ENCODE measurements at regions not wholly inside any gene's neighbourhood (a gene's known extent, or its start where the extent isn't known, plus 50 kb on each side); places are given as distances from the start of the nearest gene placed in this dataset.

DNA sequence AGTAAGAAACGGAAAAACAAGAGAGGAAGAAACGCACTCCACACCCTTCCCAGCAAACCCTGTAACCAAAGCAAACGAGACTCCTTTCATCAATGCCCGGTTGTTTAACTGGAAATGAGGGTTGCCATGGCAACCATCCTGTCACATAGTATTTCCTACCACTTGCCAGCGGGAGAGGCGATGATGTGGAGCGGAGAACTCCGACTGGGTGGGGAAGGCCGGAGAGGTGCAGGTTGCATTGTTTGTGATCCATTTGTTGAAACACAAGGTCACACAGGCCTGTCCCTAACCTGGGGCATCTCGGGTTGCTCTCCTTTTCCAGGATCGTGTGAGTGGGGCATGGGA is 609.9 kb downstream of the BUD13 start:
- no peak for DNase-seq (ENCODE audit: low read depth, low spot score)
- H3K27ac ChIP-seq = no peak overlapping the region

DNA sequence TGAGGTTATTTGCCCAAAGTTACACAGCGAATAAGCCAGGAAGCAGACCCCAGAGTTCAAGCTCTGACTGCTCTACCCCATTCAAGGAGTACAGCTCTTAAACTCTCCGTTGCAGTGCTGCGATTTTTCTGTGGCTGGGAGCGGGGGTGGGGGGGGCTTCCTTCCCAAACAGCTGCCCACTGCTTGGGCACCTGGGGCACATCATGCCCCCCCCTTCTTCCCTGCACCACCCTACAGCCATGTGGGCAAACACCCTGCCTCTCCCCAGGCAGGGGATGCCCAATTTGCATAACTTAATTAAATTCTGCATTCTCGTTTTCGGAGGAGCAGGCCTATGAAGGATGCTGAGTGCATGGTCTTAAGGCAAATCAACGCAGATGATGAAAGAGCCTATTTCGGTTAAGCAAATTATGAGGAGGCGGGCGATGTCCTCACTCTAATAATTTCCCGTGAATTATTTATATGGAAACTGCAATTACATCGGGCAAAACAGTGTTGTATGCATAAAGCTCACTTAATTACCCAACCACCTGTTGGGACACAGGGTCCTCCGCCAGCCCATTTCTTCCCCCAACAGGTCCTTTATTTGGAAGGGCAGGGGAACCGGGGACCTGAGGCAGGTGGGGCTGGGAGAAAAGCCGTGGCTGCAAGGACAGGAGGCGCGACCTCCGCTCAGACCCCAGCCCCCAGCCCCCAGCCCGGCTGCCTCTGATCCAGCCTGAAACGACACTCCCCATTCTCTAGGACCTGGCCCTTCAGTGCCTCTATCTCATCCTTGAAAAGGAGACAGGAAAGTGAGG is 610.5 kb downstream of the BUD13 start:
- no peak overlapping the region for H3K27ac ChIP-seq
- no peak for DNase-seq (ENCODE audit: low read depth, low spot score)

DNA sequence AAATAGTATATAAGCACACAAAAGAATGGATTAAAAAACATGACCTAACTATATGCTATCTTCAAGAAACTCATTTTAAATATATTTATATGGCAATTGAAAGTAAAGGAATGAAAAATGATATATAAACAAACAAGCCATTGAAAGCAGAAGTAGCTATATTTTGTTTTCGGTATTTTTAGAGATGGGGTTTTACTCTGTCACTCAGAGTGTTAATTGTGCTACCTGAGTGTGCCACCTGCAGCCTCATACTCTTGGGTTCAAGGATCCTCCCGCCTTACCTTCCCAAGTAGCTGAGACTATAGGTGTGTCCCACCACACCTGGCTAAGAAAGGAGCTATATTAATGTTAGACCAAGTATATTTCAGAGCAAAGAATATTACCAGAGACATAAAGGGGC is 624.1 kb downstream of the BUD13 start:
- no peak overlapping the region for H3K27ac ChIP-seq
- DNase-seq (ENCODE audit: low read depth, low spot score) = no peak

DNA sequence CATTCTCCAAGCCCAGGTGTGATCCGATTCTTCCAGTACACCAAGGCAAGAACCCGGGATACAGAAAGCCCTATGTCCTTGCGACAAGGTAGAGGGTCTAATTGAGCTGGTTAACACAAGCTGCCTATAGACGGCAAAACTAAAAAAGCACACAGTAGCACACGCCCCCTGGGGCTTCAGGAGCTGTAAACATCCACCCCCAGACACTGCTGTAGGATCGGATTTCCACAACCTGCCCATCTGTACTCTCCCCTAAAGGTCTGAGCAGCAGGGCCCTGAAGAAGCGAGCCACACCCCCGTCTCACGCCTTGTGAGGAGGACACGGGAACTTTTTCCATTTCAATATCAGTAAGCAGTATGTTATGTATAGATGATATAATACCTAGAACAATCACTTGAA is 624.7 kb downstream of the BUD13 start:
- H3K27ac ChIP-seq = no peak overlapping the region
- no peak for DNase-seq (ENCODE audit: low read depth, low spot score)

DNA sequence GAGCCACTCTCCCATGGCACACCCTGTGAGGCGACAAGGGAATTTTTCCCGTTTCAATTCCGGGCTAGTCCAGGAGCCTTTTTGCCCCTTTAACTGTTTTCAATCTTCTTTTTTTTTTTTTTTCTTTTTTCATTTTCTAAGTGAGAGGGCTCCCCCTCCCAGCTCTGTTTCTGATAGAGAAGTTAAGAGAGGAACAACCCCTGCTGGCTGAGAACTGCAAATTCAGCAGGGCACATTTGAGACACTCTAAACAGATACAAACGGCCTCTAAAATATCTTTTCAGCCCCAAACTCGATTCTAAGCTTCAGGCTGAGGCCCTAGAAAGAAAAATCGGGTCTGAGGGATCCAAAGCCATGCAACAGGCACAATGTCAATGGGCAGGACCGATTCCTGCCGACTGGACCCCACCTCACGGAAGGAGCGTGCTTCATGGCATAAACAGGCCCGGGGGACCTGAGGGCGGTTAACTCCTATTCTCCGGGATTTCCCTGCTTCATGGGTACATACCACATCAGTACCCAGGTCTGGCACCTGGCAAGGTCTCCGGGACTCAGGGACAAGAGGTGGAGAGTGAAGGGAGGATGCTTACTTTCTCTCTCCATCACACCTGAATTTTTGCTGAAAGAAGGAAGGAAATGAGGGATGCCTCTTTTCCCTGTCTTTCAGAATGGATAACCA is 627.5 kb downstream of the BUD13 start:
- no peak overlapping the region for H3K27ac ChIP-seq
- no peak for DNase-seq (ENCODE audit: low read depth, low spot score)

DNA sequence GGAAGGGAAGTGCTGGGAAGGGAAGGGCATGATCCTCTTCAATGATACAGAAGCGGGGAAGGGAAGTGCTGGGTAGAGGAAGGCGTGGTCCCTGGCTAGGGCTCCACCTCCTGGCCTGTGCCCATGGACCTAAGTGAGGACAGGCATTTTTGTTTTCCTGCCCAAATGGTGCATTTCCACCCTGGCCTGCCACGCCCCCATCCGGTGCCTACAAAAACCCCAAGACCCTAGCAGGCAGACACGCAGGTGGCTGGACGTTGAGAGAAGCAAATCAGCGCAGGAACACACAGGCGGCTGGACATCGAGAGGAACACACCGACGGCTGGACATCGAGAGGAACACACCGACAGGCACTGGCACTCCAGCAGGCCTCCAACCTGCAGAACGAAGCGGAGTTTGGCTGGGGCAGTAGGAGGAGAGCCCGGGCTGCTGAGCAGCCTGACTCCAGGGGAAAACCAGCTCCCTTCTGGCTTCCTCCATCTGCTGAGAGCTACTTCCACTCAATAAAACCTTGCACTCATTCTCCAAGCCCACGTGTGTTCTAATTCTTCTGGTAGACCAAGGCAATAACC is 628.3 kb downstream of the BUD13 start:
- H3K27ac ChIP-seq = no peak overlapping the region
- no peak for DNase-seq (ENCODE audit: low read depth, low spot score)

DNA sequence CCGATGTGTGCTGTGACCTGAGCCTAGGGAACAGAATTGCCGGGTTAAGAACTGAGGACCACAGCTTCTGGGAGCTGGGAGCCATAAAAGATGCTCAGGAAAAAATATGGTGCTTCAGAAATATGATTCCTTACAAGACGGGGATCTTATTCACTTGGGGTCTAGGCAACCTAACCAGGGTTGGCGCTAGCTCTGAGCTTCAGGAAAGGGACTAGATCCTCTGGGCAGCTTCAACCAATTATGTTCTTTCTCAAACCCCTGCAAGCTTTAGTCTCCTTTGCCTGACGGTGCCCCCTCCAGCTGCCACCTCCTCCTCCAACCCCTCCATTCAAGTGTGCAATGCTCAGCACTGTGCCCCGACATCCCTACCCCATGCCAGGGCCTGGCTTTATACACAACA is 634.1 kb upstream of the CADM1 start:
- no peak overlapping the region for H3K27ac ChIP-seq
- no peak for DNase-seq (ENCODE audit: low read depth, low spot score)

DNA sequence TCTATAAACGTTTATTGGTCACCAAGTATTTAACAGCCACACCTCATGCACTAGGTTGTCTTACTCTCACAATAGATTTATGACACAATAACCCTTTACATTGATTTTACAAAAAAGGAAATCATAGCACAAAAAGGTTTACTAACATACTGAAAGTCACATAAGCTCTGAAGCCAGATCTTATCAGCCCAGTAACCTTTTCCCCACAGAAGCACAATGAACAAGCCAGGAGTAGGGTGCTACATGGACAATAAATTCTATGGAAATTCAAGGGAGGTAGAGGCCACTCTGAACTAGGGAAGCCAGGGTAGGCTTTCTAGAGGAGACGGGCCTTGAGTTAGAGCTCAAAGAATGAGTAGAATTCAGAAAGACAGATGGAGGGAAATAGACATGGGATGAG is 633.5 kb upstream of the CADM1 start:
- no peak for DNase-seq (ENCODE audit: low read depth, low spot score)
- no peak overlapping the region for H3K27ac ChIP-seq

DNA sequence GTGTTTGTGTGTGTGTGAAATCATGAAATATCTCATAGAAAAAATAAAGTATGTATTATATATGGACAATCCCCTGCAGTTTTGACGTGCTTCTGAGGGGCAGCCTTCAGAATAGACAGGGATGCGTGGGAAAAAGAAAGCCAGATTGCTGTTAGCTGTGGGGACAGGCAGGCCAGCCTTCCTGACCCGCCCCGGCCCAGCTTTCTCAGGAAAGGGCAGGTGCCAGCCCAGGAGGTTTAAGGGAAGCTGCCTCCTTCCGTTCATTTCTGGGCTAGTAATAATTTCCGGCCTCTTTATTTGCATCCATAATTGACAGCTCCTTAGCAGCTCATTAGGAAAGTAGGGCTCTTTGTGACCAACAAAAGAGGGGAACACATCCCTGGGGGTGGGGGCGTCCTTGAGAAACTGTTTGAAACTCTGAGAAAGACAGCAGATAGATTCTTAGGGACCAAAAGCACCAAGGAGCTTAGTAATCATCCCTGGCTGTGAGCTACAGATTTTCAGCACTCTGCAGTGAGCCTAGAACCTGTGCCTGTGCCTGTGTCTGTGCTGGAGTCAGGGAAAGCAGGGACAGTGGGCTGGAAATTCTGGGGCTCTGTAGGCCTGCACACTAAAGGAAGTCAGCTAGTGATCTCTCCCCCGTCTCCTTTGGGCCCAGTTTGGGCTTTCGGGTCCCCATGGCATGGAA is 632.9 kb upstream of the CADM1 start:
- no peak for DNase-seq (ENCODE audit: low read depth, low spot score)

DNA sequence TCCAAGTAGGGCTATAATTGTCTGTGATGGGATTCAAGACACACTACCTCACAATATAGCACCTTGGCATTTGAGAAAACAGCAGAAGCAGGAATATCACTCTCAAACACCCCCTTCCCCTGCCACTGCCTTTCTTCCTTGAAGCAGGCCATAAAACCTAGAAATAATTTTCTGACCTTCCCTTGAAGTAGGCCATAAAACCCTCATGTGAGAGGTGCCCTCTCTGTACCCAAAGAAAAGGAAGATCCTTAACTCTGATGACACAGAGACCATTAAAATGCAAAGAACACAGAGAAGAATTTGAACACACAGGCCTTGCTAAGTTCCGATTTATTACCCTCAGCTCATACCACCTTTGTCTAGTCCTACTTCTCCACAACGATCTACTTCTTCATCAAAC is 631.7 kb upstream of the CADM1 start:
- DNase-seq (ENCODE audit: low read depth, low spot score) = no peak
- H3K27ac ChIP-seq = no peak overlapping the region

More for the DNA sequence above, 632.9 kb upstream of the CADM1 start:
- H3K27ac ChIP-seq = no peak overlapping the region

DNA sequence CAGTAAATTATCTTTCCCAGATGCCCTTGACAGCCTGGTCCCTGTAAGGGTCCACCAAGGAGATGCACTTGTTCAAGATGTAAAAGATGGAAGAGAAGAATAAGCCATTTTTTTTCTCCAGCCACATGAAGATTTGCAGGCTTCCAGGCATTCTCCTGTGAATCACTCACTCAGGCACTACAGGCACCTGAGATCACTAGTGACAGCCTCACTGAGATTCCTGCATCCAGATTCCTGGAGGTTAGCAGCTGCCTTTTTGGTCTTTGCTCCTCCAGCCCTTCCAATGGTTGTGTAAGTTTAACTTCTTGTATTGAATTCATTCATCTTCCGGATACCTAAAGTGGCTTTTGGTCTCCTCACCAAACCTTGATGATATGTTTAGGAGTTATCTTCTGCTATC is 630.2 kb upstream of the CADM1 start:
- DNase-seq (ENCODE audit: low read depth, low spot score) = no peak
- no peak overlapping the region for H3K27ac ChIP-seq

DNA sequence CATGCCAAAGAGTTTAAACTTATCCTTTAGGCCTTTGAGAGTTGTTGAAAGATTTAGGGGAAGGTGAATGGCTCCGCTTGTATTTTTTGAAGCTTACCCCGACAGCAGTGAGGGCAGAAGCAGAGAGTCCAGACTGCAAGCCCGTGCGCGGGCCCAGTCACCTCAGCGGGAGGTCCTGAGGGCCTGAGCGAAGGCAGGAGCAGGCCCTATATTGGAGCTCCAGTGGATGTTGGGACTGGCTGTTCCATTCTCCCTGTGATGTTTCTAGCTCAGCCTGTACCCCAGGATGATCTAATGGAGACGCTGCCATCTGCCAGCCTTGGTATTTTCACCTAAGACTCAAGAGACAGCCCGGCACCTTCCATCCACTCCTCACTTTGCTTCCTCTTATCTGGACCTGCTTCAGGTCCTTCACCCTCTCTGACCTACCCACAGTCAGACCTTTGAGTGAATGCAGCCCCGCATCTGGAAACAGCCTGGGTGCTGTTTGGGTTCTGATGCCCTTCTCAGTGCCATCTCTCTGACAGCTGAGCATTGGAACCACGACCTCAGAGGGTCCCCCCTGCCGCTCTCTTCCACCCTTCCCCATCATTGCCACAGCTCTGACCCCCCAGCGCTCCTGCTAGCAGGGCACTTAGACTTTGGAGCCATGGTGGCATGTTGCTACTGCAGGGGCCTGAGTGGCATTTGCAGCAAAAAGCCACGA is 628.2 kb upstream of the CADM1 start:
- no peak for DNase-seq (ENCODE audit: low read depth, low spot score)

DNA sequence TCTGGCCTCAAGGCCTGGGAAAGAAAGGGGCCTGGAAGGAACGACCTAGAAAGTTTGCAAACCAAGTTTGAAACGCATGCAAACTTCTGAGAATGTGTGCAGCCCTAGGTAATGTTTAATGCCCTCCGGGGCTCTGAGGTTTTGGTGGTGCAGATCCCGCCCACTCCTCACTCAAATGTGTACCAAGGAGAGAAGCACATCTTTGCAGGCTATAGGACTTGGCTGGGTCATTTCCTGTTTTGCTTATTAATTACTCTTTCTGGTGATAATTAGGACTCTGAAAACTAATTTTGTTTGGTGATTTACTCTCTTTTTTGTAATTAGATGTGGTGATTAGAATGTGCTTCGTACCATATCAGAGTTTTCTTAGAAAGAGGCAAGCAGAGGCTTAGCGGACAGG is 625.9 kb upstream of the CADM1 start:
- no peak for DNase-seq (ENCODE audit: low read depth, low spot score)
- H3K27ac ChIP-seq = no peak overlapping the region

More for the DNA sequence above, 628.2 kb upstream of the CADM1 start:
- H3K27ac ChIP-seq = no peak overlapping the region

DNA sequence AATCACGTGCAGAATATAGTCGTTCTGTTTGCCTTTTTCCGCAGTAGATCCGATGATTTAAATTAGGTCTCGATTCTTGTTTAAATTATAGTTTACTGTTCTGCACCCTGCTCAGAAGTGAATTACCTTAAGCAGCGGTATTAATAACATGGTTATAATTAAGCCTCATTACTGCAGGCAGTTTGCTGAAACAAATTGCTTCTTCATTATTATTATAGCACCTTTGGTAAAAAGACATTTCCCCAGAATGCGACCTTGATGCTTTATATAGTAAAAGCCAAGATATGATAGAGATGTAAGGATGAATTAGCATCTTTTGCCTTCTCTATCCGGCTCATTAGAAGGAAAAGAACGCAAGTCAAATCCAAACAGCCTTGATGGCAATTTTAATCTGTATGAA is 625.2 kb upstream of the CADM1 start:
- no peak for DNase-seq (ENCODE audit: low read depth, low spot score)

DNA sequence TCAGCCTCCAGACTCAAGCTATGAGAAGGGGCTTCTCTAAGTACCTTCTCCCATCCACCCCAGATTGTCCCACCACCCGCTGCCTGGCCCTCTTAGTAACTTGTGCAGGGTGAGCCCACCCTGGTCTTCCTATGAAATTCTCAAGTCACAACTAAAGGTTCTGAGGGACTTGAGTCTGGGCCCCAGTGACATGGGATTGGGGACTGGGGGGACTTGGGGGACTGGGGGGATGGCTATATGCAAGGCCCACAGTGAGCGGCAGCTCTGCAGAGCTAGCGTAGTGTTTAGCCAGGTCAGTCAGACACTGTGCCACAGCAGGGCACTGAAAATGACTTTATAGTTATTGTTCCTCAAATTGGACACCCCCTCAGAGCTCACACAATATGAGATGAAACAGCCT is 622.3 kb upstream of the CADM1 start:
- H3K27ac ChIP-seq = no peak overlapping the region
- no peak for DNase-seq (ENCODE audit: low read depth, low spot score)

More for the DNA sequence above, 625.2 kb upstream of the CADM1 start:
- no peak overlapping the region for H3K27ac ChIP-seq

DNA sequence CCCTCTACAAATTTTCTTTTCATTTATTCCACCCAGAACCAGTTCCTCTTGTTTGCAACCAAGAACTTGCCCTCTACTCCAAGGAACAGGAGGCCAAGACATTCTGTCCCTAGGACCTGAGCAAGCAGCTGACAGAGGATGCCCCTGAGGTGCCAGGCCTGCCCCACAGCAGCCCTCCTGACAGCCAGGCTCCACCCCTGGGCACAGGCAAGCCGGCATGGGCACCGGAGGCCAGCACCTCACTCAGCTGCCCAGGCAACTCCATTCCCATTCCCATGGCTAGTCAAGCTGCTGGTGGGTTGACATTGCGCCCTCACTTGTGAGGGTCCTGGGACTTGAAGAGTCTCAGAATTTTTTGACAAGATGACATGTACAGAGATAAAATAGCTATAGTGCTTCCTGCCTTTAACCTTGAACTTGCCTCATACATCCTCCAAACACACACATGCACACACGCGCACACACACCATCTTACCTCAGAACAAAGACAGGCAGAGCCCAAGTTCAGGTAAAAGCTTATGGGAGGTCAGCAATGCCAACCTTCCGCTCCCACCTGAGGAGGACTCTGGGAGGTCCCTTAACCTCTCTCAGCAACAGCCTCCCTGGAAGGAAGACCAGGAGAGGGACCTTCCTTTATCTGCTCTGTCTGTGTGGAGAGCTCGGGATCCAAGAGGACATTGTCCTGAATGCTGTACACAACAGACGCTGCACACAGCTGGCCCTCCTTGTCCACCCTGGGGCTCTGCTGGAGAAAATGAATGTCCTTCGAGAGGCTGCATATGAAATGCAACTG is 620.9 kb upstream of the CADM1 start:
- H3K27ac ChIP-seq = no peak overlapping the region
- DNase-seq (ENCODE audit: low read depth, low spot score) = no peak

DNA sequence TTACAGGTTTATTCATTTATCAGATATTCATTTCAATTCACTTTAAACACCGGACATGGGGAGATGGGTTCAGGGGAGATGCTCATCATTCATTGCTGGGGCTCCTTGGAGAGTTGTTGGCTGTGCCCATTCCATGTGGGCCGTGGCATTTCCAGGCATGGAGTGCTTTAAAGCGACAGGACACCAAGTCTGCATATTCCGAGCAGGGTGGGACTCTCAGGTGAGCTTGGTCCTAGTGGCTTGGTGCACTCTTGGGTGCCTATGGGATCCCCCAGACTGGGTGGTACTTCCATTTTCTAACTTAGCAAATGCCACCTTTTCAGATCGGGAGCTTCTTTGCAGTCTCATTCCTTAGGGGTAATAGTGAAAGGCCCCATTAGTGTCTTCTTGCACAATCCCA is 619.5 kb upstream of the CADM1 start:
- DNase-seq (ENCODE audit: low read depth, low spot score) = no peak
- no peak overlapping the region for H3K27ac ChIP-seq

DNA sequence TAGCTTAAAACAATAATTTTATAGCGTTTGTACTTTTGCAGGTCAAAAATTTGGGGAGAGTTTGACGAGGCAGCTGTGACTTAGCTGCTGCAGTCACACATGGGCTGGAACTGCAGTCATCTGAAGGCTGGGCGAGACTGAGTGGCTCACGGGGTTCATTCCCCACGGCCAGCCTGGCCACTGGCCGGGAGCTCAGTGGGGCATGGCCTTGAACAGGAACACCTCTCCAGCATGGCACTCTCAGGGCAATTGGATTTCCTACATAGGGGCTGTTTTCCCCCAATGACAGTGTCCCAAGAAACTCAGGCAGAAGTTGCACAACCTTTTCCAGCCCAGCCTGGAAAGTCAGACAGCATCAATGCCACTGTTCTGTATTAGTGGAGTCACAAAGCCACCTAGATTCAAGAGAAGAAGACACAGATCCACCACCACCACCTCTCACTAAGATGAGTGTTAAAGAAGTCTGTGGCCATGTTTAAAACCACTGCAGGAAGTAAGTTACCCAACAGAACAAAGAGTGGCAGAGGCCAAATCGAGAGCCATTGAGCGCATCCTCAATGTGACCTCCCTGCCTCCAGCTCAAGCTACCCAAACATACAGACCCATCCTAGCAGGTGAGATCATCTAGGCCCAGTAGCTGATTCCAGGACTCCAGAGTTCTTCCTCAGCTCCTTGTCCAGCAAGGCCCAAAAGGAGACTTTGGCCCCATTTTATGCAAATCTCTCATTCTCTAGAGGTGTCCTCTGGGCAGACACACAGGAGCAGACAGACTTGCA is 618.7 kb upstream of the CADM1 start:
- H3K27ac ChIP-seq = no peak overlapping the region
- no peak for DNase-seq (ENCODE audit: low read depth, low spot score)

DNA sequence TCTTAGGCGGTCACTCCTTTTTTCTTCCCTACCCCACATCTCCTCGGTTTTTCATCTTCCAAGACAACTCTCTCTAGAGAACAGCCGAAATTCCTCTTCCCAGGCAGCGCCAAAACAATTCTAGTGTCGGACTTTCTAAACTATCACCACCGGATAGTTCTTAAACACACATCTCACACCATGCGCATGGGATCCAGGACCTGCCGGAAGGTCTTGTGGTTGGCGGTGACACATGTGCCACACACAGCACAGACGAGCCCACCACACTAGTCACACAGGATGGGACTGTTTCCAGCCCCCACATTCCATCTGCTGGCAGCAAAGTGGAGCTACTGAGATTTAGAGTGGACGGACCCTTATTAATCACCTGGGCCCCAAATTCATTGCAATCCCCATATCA is 614.9 kb upstream of the CADM1 start:
- no peak for DNase-seq (ENCODE audit: low read depth, low spot score)
- H3K27ac ChIP-seq = no peak overlapping the region
